Activated CD4-positive, alpha-beta T cell treated with anti-CD3 and anti-CD28 coated beads, Interleukin-10, Interleukin-2, amounts not matched to agents 100 ng/mL and 50 ng/mL, durations not matched to agents 16 hours and 8 hours (primary cell): ENCODE measurements at regions not wholly inside any gene's neighbourhood (a gene's known extent, or its start where the extent isn't known, plus 50 kb on each side); places are given as distances from the start of the nearest gene placed in this dataset.
"Not testable (repeated sequence)": the region's sequence is repeated elsewhere in the genome, so short reads cannot be mapped to it uniquely, and the experiment has no call there.

Experiments used
- DNase-seq: peaks from one replicate; pipeline ENCODE4 v3.0.0-alpha.2; 2020

DNA sequence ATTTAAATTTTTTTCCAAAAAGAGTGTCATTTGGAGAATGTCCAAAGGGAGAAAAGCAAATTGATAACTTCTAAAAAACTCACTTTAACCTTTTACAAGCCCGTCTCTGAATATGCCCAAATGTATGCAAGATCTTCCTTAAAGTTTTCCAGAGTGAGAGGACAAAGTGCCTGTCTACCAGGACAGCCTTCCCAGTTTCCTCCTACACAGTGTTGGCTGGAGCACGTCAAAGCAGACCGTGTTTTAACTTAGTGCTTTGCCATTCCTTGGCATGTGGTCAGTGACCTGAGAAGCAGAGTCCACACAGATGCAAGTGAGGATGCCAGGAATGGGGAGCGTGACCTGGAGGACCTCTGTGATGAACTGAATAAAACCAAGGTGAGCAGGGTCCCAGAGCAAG lies 245.7 kb downstream of the FAM43A start:
- DNase-seq, result no peak

GRCh38 chr3:194931865-194932264 lies 246.2 kb downstream of the FAM43A start:
- no peak for DNase-seq

GRCh38 chr3:194933465-194933864 lies 247.8 kb downstream of the FAM43A start:
- DNase-seq, result no peak

GRCh38 chr3:194935061-194935460 lies 249.4 kb downstream of the FAM43A start:
- no peak for DNase-seq

DNA sequence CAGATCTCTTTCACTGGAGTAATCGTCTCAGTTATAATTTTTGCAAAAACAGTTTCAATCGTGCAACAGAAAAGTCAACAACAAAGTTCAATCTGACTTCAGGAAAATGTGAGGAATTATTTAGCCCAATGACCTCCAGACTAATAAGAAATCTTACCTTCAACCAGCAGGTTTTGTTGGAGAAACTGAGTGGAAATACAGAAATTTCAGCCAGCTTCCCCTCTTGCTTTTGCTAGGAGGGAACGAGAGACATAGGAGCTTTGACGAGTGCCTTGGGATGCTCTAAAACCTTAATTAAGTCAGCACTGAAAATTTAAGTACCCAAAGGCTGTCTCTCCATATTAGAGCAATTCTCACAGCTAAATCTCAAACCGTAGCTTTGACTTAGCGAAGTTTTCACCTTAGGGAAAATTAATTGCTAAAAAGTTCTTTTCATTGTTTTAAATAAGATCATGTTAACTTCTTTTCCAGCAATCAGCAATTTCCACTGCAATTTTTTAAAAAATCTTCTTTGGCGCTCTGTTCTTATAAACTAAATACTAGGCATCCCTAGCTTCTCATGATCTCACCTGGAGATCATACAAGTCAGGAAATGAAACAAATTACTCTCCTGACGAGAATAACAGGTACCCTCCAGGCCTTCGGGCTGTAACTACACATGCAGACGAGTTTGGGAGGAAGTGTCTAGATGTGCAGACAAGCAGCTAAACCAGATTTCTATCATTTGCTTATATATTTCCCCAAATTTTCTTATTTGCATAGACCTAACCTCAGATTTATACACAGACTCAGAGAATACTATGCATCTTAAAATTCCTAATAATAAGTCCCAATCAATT lies 250.2 kb downstream of the FAM43A start:
- DNase-seq, result no peak

DNA sequence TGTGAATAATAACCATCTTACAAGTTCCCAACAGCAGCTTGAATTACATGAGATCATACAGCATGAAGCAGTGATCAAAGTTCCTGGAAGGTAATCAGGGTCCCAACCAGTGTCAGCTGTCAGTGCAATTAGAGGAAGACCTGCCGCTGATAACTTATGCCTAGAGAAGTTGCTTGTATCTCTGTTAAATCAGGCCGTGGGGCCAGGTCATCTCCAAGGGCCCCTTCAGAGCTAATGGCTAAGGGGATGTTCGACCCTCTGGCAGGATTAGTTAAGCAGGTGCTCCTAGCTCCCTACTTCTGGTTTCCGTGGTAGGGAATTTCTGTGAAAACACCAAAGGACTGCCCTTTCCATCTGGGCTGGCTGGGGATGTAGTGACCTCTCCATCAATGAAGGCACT lies 251.0 kb downstream of the FAM43A start:
- no peak for DNase-seq

- DNase-seq, result no peak
Observed at GRCh38 chr3:194937144-194937543, 251.5 kb downstream of the FAM43A start.

DNA sequence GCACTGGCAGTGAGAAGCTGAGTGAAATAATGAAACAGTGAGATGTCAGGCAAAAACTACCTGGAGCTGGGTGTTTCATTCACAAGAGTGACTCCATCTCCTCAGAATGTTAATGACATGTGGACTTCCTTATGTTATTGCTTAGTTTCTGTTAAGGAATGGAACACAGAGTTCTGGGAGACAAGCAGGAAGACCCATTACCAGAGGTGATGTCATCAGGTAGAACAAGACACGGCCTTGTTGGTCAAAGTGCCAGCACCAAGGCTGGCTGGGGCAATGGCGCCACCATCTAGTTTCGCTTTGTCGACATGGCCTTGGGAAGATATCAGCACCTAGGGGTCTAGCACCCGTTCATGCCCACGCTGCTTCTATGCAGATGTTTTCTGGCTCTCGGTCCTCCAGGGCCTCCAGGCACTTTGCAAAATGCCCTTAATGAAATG lies 252.2 kb downstream of the FAM43A start:
- DNase-seq, result no peak

DNA sequence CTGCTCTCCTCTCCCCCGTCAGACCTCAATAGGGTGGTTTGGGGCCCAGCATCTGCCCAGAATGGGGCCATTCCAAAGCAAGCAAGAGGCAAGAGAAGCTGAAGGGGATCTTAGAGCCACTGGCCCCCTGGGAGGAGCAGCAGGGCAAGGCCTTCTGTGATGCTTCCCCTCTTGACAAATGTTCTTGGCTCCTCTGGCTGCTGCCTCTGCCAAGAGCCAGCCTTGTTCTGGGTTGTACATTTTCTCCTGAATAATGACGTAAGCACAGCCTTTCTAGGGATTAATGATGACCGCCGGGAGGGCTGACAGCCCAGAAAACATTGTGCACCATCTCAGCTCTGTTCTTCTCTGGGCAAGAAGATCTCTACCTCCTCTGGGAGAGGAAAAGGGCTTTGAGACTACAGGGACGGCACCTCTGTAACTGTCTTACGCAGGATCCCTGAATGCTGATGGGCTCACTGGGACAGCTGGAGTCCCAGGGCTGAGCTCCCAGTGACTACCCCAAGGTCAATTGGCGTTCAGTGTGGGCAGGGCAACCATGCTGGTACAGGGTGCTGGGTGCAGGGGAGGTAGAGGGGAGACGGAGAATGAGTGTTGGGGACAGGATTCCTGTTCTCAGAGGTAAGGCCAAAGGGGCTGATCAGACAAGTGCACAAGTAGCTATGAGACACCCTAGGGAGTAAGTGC lies 253.3 kb downstream of the FAM43A start:
- no peak for DNase-seq

DNA sequence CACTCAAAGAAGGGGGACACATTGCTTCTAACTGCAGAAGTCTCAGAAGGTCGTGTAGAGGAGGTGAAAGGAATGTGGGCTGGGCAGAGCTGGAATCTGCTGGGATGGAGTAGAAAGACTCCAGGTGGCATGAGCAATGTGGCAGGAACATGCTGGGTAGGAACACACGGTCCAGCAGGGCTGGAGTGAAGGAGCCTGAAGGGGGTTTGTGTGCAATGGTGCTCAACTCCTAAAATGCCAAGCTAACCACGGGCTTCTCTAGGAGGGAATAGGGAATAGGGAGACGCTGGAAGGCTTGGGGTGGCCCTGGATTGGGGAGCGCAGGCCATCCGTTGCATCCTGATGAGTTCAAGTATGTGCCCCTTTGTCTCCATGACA lies 253.8 kb downstream of the FAM43A start:
- no peak for DNase-seq

- no peak for DNase-seq
Observed at GRCh38 chr3:194939949-194940770, 254.5 kb downstream of the FAM43A start.

DNA sequence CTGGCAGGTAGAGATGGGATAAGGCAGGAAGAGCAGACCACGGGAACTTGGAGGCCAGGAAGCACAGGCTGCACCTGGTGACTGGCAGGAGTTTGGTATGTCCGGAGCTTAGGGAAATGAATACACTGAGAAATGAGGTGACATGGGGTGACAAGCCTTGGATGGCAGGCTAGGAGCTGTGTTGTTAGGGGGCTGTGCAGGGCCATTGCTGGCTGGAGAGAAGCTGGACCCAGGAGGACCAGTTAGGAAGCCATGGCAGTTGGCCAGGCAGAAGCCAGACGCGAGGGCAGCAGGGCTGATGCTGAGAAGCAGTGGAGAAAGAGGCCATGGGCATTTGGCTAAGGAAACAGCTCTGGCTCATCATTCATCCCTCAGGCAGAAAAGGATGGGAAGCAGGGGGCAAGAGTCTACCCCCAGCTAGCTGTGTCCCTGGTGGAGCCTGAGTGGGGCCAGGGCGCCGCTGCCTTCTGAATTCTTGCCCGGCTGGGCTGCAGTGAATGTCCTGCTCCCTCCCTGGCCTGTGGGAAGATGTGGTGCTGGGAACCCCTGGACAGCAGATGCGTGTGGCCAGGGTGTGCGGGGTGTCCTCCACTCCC lies 255.8 kb downstream of the FAM43A start:
- no peak for DNase-seq

GRCh38 chr3:194941956-194942511 lies 256.4 kb downstream of the FAM43A start:
- no peak for DNase-seq

- DNase-seq, result no peak
Observed at GRCh38 chr3:194944526-194944925, 258.8 kb downstream of the FAM43A start.

DNA sequence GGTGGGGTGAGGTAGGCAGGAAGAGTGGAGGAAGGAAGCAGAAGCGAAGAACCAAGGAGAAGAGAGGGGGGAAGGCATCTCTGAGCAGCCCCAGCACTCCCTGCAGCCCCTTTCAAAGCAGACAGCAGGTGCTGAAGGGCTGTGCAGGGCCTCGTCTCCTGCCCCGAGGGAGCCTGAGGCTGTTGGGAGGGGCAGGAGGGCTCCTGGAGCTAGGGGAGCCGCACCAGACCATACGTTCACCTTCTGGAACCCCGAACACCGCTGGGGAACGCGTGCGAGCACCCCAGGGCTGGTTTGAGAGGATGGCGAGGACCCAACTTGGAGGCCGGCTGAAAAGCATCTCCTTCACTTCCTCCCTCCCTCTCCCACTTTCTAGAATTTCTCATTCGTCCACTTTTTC lies 259.8 kb downstream of the FAM43A start:
- no peak for DNase-seq

DNA sequence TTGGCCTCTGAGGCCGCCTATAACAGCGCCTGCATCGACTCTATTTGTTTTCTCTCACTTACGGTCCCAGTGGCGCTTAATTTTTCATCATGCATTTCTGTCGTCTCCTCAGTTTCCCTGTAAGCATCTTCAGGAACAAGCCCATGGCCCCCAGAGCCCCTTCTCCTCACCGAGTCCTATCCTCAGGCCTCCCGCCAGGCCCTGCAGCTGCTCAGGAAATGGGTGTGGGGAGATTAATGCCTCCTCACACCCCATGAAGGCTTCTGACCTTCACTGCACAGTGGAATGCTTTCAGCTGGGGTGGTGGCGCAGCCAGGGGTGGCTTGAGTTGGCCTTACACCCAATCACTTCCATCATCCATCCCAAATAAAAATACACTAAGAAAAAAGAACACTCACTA lies 260.4 kb downstream of the FAM43A start:
- no peak for DNase-seq

GRCh38 chr3:194949592-194949991 lies 263.9 kb downstream of the FAM43A start:
- DNase-seq, result no peak

GRCh38 chr3:194950906-194951628 lies 265.4 kb downstream of the FAM43A start:
- no peak for DNase-seq

- not testable (repeated sequence) for DNase-seq
Observed at GRCh38 chr3:194951629-194951920, 265.9 kb downstream of the FAM43A start.

DNA sequence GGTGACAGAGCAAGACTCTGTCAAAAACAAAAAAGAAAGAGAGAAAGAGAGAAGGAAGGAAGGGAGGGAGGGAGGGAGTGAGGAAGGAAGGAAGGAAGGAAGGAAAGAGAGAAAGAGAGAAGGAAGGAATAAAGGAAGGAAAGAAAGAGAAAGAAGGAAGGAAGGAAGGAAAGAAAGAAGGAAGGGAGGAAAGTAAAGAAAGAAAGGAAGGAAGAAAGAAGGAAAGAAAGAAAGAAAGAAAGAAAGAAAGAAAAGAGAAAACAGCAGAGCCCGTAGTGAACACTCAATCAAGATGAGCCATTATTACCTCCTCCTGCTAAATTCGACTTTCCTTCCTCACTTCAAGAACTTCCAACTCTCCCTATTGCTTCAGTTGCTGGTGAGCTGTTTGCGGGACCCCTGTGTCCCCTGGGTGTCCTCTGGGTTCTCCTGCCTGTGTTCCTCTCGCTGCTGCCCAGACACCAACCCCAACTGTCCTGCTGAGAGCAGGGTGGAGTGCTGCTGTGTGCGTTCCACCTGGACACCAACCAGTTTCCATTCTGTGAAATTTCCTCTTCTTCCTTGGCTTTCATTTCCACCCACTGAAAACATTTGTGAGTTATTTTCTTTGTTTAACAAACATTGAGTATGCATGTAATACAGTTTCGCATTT lies 266.4 kb downstream of the FAM43A start:
- no peak for DNase-seq

DNA sequence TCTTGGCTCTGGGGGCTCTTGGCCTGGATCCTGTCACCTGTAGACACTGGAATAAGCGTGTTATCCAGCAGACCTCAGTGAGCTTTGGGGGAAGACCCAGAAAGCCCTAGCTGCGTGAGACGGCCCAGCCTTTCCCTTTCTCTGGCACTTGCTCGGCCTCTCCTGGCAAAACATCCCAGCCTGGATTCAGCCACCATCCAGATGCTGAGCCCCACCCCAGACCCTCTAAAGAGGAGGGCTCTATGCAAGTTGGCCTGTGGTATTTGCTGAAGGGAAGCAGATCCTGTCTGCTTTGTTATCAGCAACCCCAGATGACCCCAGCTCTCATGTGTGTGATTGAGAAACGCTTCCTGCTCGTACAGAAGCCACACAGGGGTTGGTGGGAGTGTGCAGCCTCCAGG lies 267.2 kb downstream of the FAM43A start:
- DNase-seq, result no peak

GRCh38 chr3:194953291-194953690 lies 267.6 kb downstream of the FAM43A start:
- DNase-seq, result no peak
